HG02588 (cell line): ENCODE measurements at regions not wholly inside any gene's neighbourhood (a gene's known extent, or its start where the extent isn't known, plus 50 kb on each side); places are given as distances from the start of the nearest gene placed in this dataset.

ENCODE experiments used
- ATAC-seq: cut with Tn5 transposase; IDR thresholded peaks from one replicate; pipeline ENCODE4 v1.9.1; 2021; ENCODE audit warnings: mild to moderate bottlenecking, moderate library complexity; ENCODE audit not compliant: unreplicated experiment

DNA sequence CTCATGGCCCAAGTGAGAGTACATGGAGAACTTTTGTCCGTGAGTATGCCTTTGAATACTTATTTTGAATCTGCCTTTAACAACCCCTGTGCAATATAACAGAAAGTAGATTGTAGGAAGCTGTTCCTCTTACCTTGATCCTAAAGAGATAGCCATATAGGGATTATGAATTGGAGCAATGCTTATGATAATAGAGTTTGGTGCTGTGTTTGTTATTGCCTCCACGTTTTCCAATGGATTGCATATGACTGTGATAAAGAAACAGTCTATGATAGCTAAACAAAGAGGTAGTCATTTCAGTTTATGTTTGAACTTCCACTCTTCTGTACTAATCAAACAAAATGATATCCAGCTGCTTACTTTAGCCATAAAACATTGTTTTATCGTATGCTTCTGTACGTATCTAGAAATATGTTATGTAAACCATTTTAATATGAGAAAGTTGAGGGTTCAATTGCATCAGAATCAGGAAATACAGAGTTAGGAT, 199.6 kb upstream of the RGMB start:
- ATAC-seq: no peak

DNA sequence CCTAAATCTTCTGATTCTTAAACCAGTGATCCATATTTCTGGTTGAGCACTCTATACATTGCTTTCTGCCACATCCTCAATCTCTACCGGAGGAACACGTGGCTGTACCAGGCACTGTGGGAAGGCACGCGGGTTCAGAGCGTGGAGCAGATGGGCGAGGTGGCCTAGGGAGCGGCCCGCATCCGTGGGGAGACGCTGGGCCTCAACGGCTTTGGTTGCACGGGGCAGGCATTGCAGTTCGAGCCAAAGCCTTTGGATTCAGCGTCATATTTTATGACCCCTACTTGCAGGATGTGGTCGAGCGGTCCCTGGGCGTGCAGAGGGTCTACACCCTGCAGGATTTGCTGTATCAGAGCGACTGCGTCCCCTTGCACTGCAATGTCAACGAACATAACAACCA, 197.2 kb upstream of the RGMB start:
- ATAC-seq: no peak

DNA sequence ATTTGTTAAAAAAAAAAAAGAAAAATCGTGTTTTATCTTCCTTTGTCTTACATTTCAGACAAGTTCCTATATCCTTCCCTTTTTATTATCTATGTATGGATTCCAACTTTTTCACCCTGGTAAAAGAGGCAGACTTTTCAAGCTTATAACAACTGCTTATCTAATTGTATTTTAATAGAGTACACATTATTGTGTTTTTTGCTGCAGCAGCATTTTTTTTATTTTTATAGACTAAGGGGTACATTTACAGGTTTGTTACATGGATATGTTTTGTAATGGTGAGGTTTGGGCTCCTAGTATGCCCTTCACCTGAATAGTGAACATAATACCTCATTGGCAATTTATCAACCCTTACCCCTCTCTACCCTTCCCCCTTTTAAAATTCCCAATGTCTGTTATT, 195.0 kb upstream of the RGMB start:
- no peak for ATAC-seq

DNA sequence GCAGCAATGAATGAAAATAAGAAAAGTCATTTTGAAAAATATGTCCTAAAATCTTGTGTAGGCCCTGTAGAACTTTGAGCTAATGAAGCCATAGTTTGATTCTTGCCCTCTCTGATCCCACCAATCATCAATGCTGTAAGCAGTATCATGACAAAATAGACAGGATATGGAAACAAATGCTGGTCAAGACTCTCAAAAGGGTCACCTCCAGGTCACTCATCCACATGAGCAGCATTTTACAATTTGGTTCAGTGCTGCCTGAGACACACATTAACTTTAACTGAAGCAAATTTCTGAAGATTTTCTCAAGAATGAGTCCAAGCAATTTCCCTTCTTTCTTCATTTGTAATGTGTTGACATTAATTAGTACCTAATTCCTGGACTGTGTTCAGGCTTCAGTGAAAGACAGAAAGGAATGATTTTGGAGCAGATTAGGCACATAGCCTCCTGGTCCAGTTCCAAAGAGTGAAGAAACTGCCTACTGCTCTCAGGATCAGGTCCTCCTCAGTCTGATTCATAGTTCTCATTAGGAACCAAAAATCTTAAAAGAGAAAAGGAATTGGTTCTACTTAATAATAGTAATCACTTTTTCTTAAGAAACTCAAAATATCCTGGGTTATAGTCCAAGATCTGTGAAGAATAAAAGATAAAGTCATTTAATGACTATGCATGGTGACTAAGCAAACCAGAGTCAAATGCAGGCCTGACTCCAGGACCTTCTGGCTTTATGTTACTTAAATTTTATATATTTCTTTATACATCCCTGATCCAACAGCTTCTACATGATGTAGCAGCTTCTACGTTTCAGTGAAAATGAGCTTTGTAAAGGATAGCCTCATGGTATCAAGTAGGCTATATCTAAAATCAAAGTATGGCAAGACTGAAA, 192.1 kb upstream of the RGMB start:
- no peak for ATAC-seq

DNA sequence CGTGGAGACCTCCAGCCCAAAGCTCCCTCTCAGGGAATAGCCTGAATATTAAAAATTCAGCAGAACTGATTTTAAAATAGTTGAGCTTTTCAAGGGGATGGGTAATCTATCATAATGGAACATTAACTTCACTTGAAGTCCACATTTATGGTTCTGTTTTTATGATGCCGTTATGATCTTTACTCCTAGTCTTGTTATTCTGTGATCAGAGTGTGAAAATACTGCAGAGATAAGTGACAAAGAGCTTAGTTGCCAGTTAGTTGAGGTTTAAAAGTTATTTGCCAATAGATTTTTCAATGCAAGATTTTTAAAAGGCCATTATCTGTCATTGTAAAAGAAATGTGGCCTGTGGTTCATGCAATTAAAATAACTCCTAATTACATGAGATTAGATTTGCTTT, 189.9 kb upstream of the RGMB start:
- no peak for ATAC-seq

DNA sequence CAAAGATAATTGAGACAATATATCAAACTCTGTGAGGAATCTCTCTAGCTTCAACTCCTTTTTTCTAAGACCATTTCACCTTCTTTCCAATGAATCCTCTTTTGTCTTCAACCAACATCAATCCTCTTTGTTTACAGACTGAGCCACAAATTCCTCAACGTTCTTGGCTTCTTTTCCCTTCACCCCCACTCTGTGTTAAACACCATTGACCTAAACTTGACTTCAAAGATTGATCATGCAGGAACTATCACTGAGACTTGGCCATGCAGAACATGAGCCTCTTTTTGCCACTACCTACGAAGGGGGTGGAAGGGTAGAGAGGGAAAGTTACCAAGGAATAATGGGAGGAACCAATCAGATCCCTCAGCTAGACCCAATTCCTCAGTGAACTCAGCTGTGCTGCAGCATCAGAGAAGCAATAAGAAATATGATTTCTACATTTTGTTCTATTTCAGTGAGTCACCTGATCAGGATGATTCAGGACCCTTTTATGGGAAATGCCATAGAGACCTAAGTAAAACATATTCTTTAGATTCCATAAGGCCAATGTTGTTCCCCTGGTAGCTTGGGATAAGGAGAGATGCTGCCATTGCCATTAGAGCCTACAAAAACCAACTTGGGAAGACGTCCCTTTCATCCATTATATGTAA, 187.7 kb upstream of the RGMB start:
- ATAC-seq: no peak

DNA sequence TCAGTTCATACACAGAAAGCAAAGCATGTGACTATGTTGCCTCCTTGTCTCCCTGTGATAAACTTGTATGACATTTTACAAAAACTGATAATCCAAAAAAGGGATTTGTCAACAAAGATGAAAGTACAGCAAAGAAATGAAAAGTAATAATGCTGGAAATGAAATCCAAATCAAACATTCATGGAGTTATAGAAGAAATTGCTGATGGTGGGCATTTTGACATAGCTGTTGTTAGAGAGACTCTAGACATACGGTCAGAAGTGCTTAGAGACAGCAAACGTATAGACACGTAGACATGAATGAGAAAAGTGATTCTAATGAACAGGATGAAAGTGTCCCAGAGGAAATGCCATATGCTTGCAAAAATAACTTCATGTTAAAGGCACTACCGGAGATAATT, 186.9 kb upstream of the RGMB start:
- no peak for ATAC-seq

DNA sequence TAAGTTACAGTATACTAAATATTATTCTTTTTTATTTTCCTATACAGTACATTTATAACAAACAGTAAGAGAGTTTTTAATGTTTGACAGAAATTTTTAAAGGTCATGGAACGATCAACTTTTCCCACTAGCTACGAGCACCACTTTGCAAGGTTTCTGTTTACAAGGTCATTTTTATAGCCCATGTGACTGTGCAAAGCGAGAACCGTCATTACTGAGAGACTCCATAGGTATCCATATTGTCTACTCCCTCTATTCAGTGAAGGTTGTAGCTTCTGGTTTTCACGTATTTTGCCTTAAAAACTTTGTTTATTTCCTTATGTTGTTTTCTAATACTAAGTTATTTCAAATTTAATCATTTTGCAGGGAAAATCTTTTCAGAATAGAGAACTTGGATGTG, 186.3 kb upstream of the RGMB start:
- ATAC-seq: no peak

DNA sequence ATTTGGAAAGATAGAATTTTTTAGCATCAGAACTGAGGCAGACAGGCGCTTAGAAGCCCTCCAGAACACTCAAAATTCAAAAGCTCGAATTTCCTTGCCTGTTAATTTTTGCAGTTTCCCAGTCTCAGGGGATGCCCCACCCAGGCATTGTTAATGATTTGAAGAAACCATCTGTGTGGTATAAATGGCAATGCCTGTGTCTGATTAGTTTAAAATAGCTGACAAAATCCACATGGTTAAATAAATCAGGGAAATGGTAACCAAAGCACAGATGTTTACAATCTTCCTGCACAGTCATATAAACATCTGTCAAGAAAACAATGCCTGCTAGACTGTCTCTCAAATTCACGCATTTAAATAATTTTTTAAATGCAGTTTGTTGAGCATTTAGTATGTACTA, 185.2 kb upstream of the RGMB start:
- no peak for ATAC-seq

DNA sequence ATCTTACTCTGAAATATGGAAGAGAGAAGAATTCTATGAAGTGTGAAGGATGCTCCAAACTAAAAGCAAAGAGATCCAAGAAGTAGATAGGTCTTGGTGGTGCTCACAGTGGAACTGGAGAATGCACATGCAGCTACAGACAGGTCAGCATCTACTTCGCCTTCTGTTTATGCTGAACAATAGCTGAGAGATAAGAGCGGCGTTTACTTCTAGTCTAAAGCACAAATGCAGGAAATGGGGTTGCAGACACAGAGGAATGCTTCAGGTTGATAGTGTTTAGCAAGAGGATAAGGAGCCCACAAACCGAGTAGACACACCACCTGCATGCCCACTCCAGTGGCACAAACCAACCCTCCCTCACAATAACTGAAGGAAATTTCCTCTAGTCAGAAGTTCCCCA, 180.0 kb upstream of the RGMB start:
- ATAC-seq: no peak

DNA sequence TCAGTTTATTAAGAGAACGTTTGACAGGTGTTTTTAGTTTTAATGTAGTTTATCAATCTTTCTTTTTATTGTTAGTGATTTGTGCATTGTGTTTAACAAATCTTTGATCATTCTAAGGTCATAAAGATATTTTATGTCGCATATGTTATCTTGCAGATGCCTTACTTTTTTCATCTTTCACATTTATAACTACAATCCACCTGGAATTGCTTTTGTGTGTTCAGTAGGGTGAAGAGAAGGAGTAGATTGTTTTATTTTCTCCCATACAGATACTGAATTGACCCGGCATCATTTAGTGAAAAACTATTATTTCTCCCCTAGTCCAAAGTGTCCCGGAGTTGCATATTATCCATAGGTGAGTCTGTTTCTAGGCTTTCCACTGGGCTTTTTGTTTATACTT, 179.4 kb upstream of the RGMB start:
- ATAC-seq: no peak

DNA sequence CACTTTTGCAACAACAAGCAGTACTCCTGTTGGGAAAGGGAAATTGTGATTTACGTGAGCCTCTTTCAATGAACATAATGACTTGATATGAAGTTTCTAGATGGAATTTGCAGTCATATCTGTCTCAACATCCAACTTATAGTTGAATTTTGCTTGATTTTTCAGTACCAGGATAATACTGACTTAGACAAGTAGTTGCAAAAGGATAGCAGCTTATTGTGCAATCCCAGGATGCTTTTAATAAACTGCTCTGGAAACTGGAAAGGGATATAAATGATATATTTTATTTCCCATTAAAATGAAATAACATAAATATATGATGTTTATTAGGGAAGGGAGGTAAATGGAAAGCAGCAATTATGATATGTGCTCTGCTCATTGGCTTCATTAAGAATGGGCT, 174.4 kb upstream of the RGMB start:
- ATAC-seq: no peak

DNA sequence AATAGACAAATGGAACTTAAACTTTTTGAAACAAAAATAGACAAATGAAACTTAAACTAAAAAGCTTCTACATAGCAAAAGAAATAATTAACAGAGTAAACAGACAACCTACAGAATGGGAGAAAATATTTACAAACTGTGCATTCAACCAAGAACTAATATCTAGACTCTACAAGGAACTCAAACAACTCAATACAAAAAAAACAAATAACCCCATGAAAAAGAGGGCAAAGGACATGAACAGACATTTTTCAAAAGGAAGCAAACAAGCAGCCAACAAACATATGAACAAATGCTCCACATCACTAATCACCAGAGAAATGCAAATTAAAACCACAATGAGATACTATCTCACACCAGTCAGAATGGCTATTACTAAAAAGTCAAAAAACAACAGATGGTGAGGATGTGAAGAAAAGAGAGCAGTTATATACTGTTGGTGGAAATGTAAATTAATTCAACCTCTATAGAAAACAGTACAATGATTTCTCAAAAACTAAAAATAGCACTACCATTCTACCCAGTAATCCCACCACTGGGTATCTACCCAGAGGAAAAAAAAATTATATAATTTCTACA, 170.8 kb upstream of the RGMB start:
- no peak for ATAC-seq

DNA sequence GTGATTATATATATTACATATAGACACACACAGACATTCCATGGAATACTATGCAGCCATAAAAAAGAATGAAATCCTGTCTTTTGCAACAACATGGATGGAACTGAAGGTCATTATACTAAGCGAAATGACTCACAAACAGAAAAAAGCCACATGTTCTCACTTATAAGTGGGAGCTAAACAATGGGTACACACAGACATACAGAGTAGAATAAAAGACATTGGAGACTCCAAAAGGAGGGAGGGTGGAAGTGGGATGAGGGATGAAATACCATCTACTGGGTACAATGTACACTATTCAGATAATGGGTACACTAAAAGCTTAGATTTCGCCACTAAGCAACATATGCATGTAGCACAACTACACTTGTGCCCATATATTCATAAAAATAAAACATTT, 170.0 kb upstream of the RGMB start:
- no peak for ATAC-seq

DNA sequence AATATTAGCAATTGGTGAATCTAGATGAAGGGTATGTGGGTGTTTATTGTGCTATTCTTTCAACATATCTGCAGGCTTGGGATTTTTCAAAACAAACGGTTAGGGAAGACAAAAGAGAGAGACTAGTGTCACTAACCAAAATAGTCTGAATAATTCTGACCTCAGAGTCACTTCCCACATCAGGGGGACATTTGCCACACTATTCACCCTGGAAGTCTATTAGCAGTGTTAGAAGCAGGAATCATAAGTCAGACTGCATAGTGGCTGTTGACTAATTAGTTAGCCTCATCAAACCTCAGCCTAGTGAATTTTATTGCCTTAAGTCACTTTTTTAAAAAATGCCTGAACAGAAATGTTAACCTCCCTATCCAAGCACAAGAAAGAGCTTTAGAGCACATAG, 169.2 kb upstream of the RGMB start:
- no peak for ATAC-seq

DNA sequence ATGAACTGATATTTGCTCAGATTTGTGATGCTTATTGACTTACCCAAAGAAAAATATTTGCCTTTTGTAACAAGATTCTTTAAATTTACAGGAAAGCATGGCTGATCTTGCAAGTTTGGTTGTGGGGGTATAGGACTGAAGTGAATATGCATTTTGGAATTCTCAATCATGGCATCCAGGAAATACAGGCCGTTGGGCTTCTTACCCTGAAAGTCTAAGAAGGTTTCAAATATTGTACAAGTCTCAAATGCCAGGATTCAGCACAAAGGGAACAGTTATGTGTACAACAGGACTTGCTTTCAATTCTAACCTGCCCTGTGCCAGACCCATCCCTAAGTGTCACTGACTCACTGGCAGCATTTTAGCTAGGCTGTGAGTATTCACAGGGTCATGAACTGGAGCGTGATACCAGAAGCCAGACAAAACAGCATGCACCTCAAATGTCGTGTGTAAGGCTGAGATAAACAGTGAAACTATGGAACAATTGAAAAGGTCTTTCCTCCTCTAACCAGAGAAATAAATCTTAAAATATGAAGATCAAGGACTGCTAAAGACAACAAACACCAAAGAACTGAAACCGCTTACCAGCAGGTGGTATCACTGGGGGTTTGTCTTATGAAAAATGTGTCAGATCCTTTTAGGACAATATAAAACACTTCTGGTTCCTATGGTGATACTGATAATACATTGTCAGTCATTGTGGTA, 168.6 kb upstream of the RGMB start:
- ATAC-seq: no peak

DNA sequence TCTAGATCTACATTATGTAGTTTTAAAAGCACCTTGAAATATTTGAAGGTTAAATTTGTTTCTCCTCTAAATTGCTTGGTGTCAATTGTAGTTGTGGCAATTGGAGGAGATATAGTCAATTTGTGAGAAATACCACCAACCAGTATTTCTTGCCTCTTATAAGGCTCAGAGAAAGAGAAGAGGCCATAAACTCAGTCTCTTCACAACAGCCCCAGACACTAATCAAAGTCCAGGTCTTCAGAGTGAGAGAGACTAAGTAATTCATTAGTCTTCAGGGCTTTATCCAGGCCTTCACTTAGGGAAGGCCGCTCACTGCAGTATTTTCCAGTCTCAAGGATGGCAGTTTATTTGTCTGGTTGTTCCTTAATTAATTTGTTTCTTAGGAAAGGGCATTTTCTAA, 168.0 kb upstream of the RGMB start:
- ATAC-seq: no peak

DNA sequence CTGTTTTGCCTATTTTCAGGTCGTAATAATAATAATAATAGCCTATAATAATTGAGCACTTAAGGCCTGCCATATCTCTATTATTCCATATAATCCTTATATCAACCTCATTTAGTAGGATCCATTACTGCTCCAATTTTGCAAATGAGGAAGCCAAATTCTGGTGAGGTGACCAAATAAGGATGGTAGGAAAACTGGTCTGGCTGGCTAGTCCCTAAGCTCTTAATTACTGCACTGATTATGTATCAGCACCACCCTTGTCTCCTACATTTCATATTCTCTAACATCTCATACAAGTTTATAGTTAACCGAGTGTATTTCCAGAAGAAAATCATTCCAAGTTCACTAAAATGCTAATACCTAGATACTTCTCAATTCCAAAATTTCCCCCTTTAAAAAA, 166.5 kb upstream of the RGMB start:
- no peak for ATAC-seq

DNA sequence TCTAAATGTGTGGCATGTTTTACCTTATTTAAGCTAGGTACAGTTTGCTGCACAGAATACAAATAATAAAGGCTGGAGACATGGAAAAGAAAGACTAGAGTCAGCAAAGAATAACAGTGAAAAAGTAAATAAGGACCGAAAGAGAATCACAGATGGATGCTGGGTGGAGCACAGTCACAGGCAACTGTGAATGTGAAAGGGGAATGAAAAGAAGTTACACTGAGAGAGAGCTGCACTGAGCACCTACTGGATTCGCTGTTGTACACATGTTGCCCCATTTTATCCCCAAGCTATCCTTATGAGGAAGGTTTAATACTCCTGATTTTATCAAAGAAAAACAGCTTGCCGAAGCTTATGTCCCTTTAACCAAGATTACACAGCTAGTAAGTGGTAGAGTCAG, 165.4 kb upstream of the RGMB start:
- no peak for ATAC-seq

DNA sequence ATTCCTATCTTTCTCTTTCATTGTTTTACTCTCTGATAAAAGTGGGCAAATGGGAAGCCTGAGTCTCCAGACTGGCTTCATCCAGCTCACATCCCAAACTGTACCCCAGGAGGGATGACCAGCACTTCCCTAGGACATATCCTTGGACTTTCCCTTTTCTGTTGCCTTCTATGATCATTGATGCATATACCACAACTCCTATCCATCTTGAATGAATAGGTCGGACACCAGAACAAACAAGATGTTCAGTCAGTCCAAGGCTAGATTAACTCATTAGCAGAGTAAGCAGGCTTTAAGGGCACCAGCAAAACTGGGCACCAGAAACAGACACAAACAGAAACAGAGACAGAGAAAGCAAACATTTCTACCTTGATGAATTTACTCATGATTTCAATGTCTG, 159.1 kb upstream of the RGMB start:
- no peak for ATAC-seq

DNA sequence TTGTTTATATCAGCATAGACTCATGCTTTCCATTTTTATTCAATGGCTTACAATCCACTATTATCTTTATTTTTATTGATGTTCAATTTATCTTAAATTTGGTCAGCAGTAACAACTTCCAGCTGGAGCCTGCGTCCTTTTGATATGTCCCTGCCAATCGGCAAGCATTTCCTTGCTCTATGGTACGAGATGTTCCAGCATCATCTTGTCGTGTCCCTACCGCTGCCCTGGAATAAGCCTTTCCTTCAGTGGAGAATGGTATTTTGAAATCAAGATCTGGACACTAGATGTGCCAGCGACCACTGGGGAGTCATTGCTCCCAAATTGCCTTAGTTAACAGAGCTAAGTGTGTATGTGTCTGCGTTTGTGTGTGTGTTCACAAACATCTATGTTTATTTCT, 151.6 kb upstream of the RGMB start:
- ATAC-seq: no peak
